CD4-positive, alpha-beta T cell treated with Interferon gamma for 1 hour (primary cell): ENCODE measurements at regions not wholly inside any gene's neighbourhood (a gene's known extent, or its start where the extent isn't known, plus 50 kb on each side); places are given as distances from the start of the nearest gene placed in this dataset.
"Not testable (repeated sequence)": the region's sequence is repeated elsewhere in the genome, so short reads cannot be mapped to it uniquely, and the experiment has no call there.

Experiments
- DNase-seq: peaks from one replicate; pipeline ENCODE4 v3.0.0-alpha.2; 2020

DNA sequence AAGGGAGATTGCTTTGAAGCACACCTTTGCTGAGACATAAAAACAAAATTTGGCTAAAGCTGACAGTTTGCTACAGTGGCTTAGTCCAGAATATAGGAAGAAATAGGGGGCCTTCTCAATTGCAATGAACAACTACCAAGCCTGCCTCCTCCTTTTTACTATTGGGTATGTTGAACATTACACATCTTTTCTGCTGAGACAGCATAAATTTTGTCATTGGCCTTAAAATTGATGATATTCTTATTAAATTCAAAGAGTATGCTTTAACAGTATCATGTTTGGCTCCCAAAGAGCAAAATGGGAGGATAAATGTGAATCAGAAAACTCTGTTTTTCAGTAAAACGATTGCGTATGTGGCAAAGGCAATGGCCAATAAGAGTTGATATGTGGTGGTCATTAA, 721.9 kb upstream of the IGFBP7 start:
- no peak for DNase-seq

- no peak for DNase-seq
Observed at GRCh38 chr4:57789666-57790065, 679.5 kb upstream of the IGFBP7 start.

DNA sequence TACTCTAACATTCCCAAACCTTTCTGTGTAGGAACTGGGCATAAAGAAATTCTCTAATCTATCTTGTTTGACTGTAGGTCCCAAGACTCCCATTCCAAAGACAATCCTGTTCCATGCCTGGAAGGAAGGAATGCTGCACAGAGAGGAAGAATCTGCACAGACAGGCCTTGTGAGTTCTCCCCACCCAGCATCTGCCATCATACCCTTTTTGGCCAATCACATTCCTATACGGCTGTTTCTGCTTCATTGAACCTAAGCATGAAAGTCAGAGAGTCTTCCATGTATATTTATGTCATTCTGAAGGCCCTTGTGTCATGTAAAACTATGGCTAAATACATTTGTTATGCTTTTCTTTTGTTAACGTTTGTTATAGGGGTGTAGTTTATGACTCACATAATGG, 667.7 kb upstream of the IGFBP7 start:
- no peak for DNase-seq

DNA sequence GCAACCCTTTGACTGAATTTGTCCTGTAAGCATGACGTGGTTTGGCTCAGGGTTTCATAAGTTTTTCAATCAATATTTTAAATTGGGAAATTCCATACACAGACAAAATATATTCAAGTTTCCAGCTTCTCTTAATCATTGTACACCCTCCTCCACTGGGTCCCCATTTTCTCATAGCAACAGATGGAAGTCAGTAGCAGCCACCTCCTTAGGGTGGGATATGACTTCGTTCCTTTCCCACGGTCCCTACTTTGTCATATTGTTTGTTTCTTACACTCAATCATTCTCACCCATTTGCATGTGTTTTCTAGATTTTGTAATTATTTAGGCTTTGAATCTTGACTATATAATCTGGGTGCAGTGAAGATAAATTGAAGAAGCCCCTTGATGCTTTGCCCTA, 664.5 kb upstream of the IGFBP7 start:
- DNase-seq = no peak

GRCh38 chr4:57774171-57774570, 664.0 kb upstream of the IGFBP7 start:
- DNase-seq = no peak

DNA sequence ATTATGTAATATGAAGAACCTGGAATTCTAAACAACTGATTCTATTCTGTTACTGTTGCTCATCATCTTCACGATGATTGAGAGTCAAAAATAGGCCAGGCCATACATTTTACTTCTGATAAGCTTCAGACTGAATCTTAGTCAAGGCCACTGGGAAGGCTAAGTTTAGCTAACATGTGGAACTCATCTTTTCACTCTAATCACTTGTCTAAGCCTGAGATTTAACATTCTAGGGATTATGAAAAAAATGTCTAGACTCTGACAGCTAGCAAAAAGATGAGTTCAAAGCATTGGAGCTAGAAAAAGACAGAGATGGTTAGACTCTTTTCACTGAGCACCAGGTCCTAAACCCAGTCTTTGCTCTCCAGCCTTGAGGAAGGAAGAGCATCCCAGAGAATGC, 656.2 kb upstream of the IGFBP7 start:
- no peak for DNase-seq

GRCh38 chr4:57764856-57765255, 654.7 kb upstream of the IGFBP7 start:
- no peak for DNase-seq

DNA sequence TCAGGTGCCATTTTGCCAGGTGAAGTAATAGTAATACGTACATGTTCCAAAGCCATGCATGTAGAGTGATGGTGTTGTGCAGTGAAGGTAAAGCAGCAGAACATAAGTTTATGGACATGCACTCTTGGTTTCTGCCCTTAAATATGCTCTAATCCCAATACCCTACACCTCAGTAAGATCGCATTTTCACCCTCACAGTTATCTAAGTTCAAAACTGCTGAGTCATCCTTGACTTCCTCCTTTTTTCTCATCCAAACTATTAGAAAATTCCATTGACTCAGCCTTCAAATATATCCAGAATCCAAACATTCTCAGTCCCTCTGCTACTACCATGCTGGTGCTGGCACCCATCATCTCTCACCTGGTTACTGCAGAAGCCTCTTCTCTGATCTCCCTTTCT, 652.9 kb upstream of the IGFBP7 start:
- no peak for DNase-seq

DNA sequence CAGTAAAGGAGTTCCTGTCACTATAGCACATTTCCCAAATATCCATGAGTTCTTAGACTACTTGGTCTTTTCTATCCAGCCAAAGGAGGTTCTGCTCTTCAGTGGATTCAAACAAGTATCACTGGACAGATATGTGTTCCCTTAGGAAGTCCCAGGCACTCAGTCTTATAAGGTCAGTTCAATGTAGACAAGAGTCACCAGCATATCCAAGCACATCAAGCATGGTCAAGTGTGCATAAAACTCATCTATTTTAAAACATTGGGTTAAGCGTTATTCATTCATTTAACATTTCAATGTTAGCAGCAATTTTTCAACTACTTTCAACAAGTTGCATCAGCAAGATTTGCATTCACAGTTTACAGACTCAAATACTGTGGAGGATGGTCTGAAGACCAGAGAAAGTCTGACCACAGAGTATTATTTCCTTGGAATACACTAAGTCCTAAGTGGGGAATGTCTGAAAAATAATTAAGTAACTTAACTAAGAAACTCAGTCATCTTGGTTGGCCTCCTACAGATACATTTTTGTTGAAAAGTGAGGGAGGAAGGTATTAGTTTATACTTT, 630.5 kb upstream of the IGFBP7 start:
- no peak for DNase-seq

DNA sequence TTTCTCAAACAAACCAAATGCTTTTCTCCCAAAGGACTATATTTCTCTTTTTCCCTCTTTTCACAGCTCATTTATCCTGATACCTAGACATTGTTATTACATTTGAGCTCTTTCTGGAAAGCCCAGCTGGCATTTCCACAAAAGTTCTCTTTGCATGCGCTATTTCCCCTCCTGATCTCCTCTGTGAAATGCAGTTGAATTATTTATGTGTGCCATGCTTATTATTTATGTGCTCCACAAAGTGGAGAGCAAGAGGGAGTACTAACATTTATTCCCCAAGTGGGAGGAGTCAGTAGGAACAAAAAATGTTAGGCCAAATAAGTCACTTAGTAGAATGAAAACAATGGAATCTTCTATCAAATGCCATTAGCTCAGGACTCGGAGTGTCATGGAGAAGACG, 626.6 kb upstream of the IGFBP7 start:
- DNase-seq = no peak

DNA sequence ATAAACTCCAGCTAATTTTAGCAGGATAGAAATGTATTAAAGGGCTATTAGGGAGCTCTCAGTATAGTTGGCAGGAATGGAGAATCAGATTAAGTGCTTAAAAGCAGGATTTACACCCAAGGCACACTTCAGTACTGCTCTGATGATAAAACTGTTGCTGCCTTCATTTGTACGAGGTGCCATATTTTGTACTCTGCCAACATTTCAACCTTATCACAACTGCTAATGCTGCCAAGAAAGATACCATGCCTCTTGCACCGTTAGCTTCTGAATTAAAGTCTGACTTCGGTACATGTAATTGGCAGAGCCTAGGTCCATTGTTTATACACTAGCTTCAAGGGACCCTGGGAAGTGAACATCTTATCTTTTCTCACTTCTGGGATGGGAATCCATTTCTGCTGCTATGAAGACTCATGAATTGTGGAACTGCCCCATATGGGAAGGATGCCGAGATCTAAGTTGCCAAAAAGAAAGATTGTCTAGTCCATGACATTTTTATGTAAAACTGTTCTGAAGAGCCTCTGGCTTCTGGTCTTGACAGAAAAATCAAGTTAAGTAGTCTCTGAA, 624.0 kb upstream of the IGFBP7 start:
- DNase-seq = no peak

DNA sequence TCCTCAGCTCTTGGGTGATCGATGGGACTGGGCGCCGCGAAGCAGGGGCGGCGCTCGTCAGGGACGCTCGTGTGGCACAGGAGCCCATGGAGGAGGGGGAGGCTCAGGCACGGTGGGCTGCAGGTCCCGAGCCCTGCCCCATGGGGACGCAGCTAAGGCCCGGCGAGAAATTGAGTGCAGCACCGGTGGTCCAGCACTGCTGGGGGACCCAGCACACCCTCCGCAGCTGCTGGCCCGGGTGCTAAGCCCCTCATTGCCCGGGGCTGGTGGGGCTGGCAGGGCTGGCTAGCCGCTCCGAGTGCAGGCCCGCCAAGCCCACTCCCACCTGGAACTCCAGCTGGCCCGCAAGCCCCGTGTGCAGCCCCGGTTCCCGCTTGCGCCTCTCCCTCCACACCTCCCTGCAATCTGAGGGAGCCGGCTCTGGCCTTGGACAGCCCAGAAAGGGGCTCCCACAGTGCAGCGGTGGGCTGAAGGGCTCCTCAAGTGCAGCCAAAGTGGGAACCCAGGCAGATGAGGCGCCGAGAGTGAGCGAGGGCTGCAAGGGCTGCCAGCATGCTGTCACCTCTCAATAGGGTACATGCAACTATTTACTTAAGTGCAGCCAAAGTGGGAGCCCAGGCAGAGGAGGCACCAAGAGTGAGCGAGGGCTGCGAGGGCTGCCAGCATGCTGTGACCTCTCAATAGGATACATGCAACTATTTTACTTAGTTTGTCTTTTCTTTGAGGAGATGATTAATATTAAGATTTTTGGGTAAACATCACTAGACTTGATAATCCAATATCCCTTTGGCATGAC, 619.8 kb upstream of the IGFBP7 start:
- DNase-seq = not testable (repeated sequence)

DNA sequence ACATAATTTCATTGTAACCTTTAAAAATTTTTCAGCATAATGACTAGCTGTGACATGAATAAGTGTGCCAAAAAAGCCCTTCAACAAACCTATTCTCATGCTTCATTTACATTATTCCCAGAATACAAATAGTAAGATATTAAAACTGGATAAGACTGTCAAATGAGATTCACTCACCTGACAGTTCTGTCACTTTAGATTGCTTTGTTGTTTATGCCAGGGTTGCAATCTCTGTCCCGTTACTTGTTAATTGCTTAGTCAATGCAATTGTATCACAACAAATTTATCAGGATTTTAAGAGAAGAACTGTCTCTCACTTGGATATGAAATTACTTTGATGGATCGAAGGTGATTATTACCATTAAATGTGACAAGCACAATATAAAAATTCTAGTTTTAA, 616.0 kb upstream of the IGFBP7 start:
- no peak for DNase-seq

GRCh38 chr4:57719456-57719855, 609.3 kb upstream of the IGFBP7 start:
- no peak for DNase-seq

- not testable (repeated sequence) for DNase-seq
Observed at GRCh38 chr4:57714313-57714712, 604.1 kb upstream of the IGFBP7 start.

DNA sequence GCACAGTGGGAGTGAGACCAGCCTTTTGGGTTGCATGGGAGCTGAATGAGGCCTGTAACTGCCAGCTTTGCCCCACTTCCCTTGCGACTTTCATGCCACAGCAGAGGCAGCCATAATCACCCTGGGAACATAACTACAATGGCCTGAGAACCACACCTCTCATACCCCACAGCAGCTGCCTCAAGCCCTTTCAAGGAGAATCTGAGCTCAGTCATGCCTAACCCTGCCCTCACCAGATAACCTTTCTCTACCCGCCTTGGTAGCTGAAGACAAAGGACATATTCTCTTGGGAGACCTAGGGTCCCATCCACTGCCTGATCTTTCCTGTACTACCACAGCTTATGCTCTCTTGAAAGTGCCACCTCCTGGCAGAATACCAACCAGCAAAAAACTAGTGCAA, 599.9 kb upstream of the IGFBP7 start:
- no peak for DNase-seq

GRCh38 chr4:57691370-57691769, 581.2 kb upstream of the IGFBP7 start:
- no peak for DNase-seq

- DNase-seq = no peak
Observed at GRCh38 chr4:57689693-57690205, 579.6 kb upstream of the IGFBP7 start.

DNA sequence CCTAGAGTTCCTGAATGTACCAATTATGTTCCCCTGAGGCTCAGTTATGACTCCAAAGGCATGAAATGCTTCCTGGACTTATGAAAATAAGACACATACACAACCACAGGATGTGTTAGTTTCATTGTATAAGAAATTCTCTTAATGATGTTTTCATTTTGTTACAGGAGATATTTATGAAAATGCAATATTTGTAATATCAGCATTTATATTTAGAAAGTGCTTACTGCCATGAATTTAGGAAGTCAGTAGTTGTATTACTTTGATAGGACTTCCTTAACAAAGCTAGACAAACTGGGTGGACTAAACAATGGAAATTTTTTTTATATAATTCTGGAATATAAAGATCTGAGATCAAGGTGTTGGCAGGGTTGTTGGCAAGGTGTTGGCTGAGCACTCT, 572.1 kb upstream of the IGFBP7 start:
- no peak for DNase-seq

GRCh38 chr4:57679969-57680368, 569.8 kb upstream of the IGFBP7 start:
- DNase-seq = no peak

DNA sequence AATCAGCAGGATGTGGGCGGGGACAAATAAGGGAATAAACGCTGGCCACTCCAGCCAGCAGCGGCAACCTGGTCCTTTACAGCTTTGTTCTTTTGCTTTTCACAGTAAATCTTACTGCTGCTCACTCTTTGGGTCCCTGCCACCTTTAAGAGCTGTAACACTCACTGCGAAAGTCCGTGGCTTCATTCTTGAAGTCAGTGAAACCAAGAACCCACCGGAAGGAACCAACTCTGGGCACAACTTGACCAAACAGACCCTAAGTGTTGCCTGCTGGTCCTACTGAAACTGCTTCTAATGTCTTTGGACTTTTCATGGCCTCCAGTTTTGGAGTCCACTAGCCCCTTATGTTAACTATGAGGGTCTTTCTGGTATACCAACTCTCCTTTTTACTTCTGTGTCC, 566.2 kb upstream of the IGFBP7 start:
- no peak for DNase-seq

- DNase-seq = no peak
Observed at GRCh38 chr4:57672846-57673433, 562.8 kb upstream of the IGFBP7 start.

DNA sequence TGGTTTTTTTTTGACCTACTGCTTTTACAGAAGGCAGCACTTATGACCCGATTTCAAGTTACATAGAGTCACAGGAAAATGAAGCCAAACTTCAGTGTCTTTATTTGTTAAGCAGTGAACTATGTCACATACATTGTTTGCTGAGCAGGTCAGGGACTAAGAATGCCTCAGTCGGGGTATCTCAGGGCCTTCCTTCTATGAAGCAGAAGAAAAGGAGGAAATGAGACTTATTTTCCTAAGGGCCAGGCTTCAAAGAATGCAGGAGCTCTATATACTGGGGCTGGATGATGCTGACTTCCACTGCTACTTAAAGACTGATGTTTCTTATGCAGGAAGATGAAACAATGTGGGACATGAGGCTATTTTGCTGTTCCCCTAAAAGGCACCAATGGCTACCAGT, 558.4 kb upstream of the IGFBP7 start:
- DNase-seq = no peak

- DNase-seq = no peak
Observed at GRCh38 chr4:57665806-57666205, 555.6 kb upstream of the IGFBP7 start.
